B cell (primary cell): ENCODE measurements at regions not wholly inside any gene's neighbourhood (a gene's known extent, or its start where the extent isn't known, plus 50 kb on each side); places are given as distances from the start of the nearest gene placed in this dataset.

Experiments
- ATAC-seq: fragments of 200-7000 bp; cut with Tn5 transposase; one replicate; pipeline ENCODE4 v1.10.0; 2021; ENCODE audit warnings: low read depth, mild to moderate bottlenecking, moderate number of reproducible peaks, moderate library complexity
- CTCF ChIA-PET: fragments of 350-600 bp; sonication (Branson Sonifier 250); formaldehyde crosslinking; loops from one replicate; lab custom pipeline; 2021; ENCODE audit warnings: antibody characterized with exemption, inconsistent platforms; lab: Charles Lee
- POLR2A ChIA-PET: fragments of 350-600 bp; sonication (Branson Sonifier 250); formaldehyde crosslinking; loops from one replicate; lab custom pipeline; 2021; ENCODE audit warnings: antibody characterized with exemption; lab: Charles Lee
- DNase-seq: peaks from one replicate; pipeline ENCODE4 v3.0.0; 2013
- H2AFZ ChIP-seq: 2 replicates; pipeline ENCODE4 v1.6.1; 2012; ENCODE audit warnings: mild to moderate bottlenecking, low read depth, low read length; ENCODE audit not compliant: insufficient read depth, poor library complexity, severe bottlenecking
- H3K27ac ChIP-seq, 2 donors: 1 replicate in 1 of 2; 2 replicates in 1 of 2; pipeline ENCODE4 v1.5.1; 2012 to 2013; ENCODE audit warnings: low read length in 2 of 2, mild to moderate bottlenecking in 2 of 2, moderate library complexity in 1 of 2
- H3K27me3 ChIP-seq, 4 experiments: fragments of 200-600 bp in 1 of 4; sonication (generic) in 1 of 4; replicated peaks in 1 of 4; 1 replicate in 2 of 4; 2 replicates in 2 of 4; pipeline versions ENCODE4 v1.6.1 to v1.7.0; 2013 to 2016; ENCODE audit warnings: low read length in 3 of 4, mild to moderate bottlenecking in 2 of 4, mixed read lengths in 1 of 4, moderate library complexity in 1 of 4; ENCODE audit not compliant: insufficient read depth in 4 of 4, control insufficient read depth in 3 of 4; ENCODE audit errors: control extremely low read depth in 1 of 4
- H3K36me3 ChIP-seq, 2 experiments: replicated peaks in 1 of 2; 1 replicate in 1 of 2; 2 replicates in 1 of 2; pipeline versions ENCODE4 v1.6.1 to v1.7.1; 2013; ENCODE audit warnings: low read length in 1 of 2; ENCODE audit not compliant: insufficient read depth in 2 of 2, control insufficient read depth in 1 of 2; ENCODE audit errors: control extremely low read depth in 1 of 2, extremely low read depth in 1 of 2
- H3K4me1 ChIP-seq, 2 donors: fragments of 200-600 bp in 1 of 2; sonication (generic) in 1 of 2; 1 replicate in 1 of 2; 2 replicates in 1 of 2; pipeline versions ENCODE4 v1.5.1 to v1.6.1; 2013 to 2017; ENCODE audit warnings: low read length in 2 of 2; ENCODE audit not compliant: control insufficient read depth in 2 of 2, insufficient read depth in 2 of 2
- H3K4me2 ChIP-seq: replicated peaks from 2 replicates; pipeline ENCODE3; 2012; ENCODE audit warnings: mild to moderate bottlenecking, low read depth, low read length; ENCODE audit not compliant: poor library complexity, severe bottlenecking
- H3K4me3 ChIP-seq, 5 experiments: fragments of 200-600 bp in 1 of 5; sonication (generic) in 1 of 5; 1 replicate in 3 of 5; 2 replicates in 2 of 5; pipeline versions ENCODE4 v1.5.1 to v1.7.0; 2011 to 2016; ENCODE audit warnings: low read length in 4 of 5, mild to moderate bottlenecking in 4 of 5, low read depth in 2 of 5, control low read depth in 1 of 5, moderate library complexity in 1 of 5; ENCODE audit not compliant: insufficient read depth in 1 of 5; ENCODE audit errors: control extremely low read depth in 1 of 5, extremely low read depth in 1 of 5
- H3K79me2 ChIP-seq: fragments of 200-600 bp; sonication (generic); one replicate; pipeline ENCODE4 v1.6.0; 2016; ENCODE audit warnings: low read length; ENCODE audit not compliant: control insufficient read depth, insufficient read depth
- H3K9ac ChIP-seq: fragments of 200-600 bp; sonication (generic); 2 replicates; pipeline ENCODE4 v1.6.1; 2017; ENCODE audit warnings: mild to moderate bottlenecking, low read length, moderate library complexity
- H3K9me3 ChIP-seq, 3 donors: one replicate each; pipeline versions ENCODE4 v1.6.1 to v1.7.1; 2013; ENCODE audit warnings: low read length in 2 of 3; ENCODE audit not compliant: control insufficient read depth in 2 of 3, insufficient read depth in 1 of 3; ENCODE audit errors: control extremely low read depth in 1 of 3
- H4K20me1 ChIP-seq: 2 replicates; pipeline ENCODE4 v1.6.0; 2012; ENCODE audit warnings: mild to moderate bottlenecking, low read length; ENCODE audit not compliant: insufficient read depth, control insufficient read depth, poor library complexity, severe bottlenecking
- H3K27ac Mint-ChIP-seq: one replicate; pipeline ENCODE4 v1.8.0; 2021; ENCODE audit warnings: mixed read lengths
- H3K27me3 Mint-ChIP-seq: one replicate; pipeline ENCODE4 v1.8.0; 2021; ENCODE audit warnings: mixed read lengths
- H3K4me1 Mint-ChIP-seq: one replicate; pipeline ENCODE4 v1.8.0; 2021; ENCODE audit warnings: mixed read lengths
- H3K4me3 Mint-ChIP-seq: one replicate; pipeline ENCODE4 v1.8.0; 2021; ENCODE audit warnings: mixed read lengths
- H3K9me3 Mint-ChIP-seq: one replicate; pipeline ENCODE4 v1.8.0; 2022; ENCODE audit warnings: mixed read lengths; ENCODE audit not compliant: insufficient read depth
- EZH2 ChIP-seq: IDR thresholded peaks from 2 replicates; pipeline ENCODE4 v1.6.1; 2012; ENCODE audit warnings: borderline replicate concordance, low read depth, mild to moderate bottlenecking, moderate library complexity, low read length; ENCODE audit not compliant: insufficient read depth, poor library complexity, severe bottlenecking
- WGBS: methylation state at CpG from one replicate; pipeline ENCODE4 v1.1.5; 2013; ENCODE audit warnings: missing lambda C conversion rate; ENCODE audit not compliant: insufficient coverage; 5-methylcytosine and 5-hydroxymethylcytosine counted together
- intact Hi-C: fragments of 100-400 bp; cut with micrococcal nuclease; formaldehyde crosslinking; loops from one replicate; pipeline ENCODE4 v1.10.0; 2022
- TF ChIP-seq, protein P1 (sequence below): fragments of 200-600 bp; IDR thresholded peaks from one replicate; pipeline ENCODE4 v1.8.0; 2022; ENCODE audit warnings: antibody characterized with exemption, mild to moderate bottlenecking

- WGBS: 90% methylated on average over 15 of the region's 15 CpGs
- ATAC-seq (no peak), DNase-seq (no peak)
- H4K20me1 ChIP-seq: no peaks in the 10 kb centered on the region
- Mint-ChIP-seq H3K27me3 (no peaks in the 10 kb centered on the region), H3K9me3 (no peaks in the 10 kb centered on the region), H3K4me1 (no peaks in the 10 kb centered on the region), H3K4me3 (no peak overlapping the region), H3K27ac (no peak overlapping the region)
- H3K27me3 ChIP-seq: no peaks in the 10 kb centered on the region
- H3K79me2 ChIP-seq: no peaks in the 10 kb centered on the region
- TF ChIP-seq EZH2: no peak
- TF ChIP-seq, protein P1, sequence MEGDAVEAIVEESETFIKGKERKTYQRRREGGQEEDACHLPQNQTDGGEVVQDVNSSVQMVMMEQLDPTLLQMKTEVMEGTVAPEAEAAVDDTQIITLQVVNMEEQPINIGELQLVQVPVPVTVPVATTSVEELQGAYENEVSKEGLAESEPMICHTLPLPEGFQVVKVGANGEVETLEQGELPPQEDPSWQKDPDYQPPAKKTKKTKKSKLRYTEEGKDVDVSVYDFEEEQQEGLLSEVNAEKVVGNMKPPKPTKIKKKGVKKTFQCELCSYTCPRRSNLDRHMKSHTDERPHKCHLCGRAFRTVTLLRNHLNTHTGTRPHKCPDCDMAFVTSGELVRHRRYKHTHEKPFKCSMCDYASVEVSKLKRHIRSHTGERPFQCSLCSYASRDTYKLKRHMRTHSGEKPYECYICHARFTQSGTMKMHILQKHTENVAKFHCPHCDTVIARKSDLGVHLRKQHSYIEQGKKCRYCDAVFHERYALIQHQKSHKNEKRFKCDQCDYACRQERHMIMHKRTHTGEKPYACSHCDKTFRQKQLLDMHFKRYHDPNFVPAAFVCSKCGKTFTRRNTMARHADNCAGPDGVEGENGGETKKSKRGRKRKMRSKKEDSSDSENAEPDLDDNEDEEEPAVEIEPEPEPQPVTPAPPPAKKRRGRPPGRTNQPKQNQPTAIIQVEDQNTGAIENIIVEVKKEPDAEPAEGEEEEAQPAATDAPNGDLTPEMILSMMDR: no peak
- no peak overlapping the region for H3K9ac ChIP-seq
- POLR2A ChIA-PET: no interaction called here
- no peaks in the 10 kb centered on the region for H3K4me1 ChIP-seq
- H3K4me2 ChIP-seq: no peak overlapping the region
- H3K4me3 ChIP-seq: no peak overlapping the region
- H2AFZ ChIP-seq: no peak overlapping the region
- H3K9me3 ChIP-seq: no peaks in the 10 kb centered on the region
- H3K27ac ChIP-seq: no peak overlapping the region
- H3K36me3 ChIP-seq: no peaks in the 10 kb centered on the region
- intact Hi-C loops: no loop called here
- CTCF ChIA-PET: interaction anchor here (1.7 kb wide), 1 partner anchor 55 kb away, joined by 5 read pairs; no protein-coding TSS in a partner anchor
Measured at GRCh38 chr18:10025711-10026670, 112.2 kb downstream of the VAPA start.

DNA sequence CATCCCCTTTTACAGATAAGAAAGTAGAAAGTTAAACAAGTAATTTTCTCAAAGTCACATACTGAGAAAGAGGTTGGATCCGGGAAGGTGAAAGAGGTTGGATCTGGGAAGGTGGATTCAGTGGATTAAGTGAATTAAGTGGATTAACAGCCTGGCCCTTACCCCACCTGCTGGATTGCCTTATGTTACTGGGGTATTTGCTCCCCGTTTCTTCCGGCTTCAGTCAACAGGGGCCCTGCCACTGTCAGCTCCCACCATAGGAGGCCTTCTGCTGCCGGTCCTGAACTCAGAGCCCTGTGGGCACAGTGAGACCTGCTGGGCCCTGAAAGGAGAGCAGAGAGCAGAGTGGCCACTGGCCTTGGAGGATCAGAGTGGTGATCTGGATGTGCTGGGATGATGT lies 113.2 kb downstream of the VAPA start:
- intact Hi-C loops: no loop called here
- ATAC-seq (no peak), DNase-seq (no peak)
- H3K27ac ChIP-seq: no peak overlapping the region
- H3K36me3 ChIP-seq: no peaks in the 10 kb centered on the region
- no peaks in the 10 kb centered on the region for H3K79me2 ChIP-seq
- CTCF ChIA-PET: interaction anchor here (1.7 kb wide), 1 partner anchor 56 kb away, joined by 5 read pairs; no protein-coding TSS in a partner anchor
- TF ChIP-seq, protein P1: no peak
- TF ChIP-seq EZH2: no peak
- H2AFZ ChIP-seq: no peak overlapping the region
- no peak overlapping the region for H3K4me3 Mint-ChIP-seq
- no peaks in the 10 kb centered on the region for H4K20me1 ChIP-seq
- 100% methylated on average over 1 of the region's 4 CpGs for WGBS
- no peak overlapping the region for H3K27ac Mint-ChIP-seq
- H3K4me1 Mint-ChIP-seq: peaks cover 1% of the 10 kb centered on the region
- no peaks in the 10 kb centered on the region for H3K27me3 ChIP-seq
- no peak overlapping the region for H3K4me3 ChIP-seq
- peaks cover 0 to 1% (median 0%) of the 10 kb centered on the region in 3 donors for H3K9me3 ChIP-seq
- POLR2A ChIA-PET: no interaction called here
- no peak overlapping the region for H3K9ac ChIP-seq
- no peak overlapping the region for H3K4me2 ChIP-seq
- peaks cover 1 to 3% of the 10 kb centered on the region in 2 donors for H3K4me1 ChIP-seq
- peaks cover 3% of the 10 kb centered on the region for H3K27me3 Mint-ChIP-seq
- H3K9me3 Mint-ChIP-seq: no peaks in the 10 kb centered on the region
